ENCODE measurements at regions not wholly inside any gene's neighbourhood (a gene's known extent, or its start where the extent isn't known, plus 50 kb on each side); places are given as distances from the start of the nearest gene placed in this dataset.

- DNase-seq: no peak
Observed at GRCh38 chr14:101184104-101184455, 280.6 kb upstream of the RTL1 start.

GRCh38 chr14:101184572-101184971, 281.1 kb upstream of the RTL1 start:
- no peak for DNase-seq

- DNase-seq: no peak
Observed at GRCh38 chr14:101185073-101185835, 281.7 kb upstream of the RTL1 start.

- DNase-seq: no peak
Observed at GRCh38 chr14:101185946-101186345, 282.4 kb upstream of the RTL1 start.

- DNase-seq: no peak
Observed at GRCh38 chr14:101186544-101186943, 283.0 kb upstream of the RTL1 start.

- DNase-seq: no peak
Observed at GRCh38 chr14:101186992-101187815, 283.7 kb upstream of the RTL1 start.

GRCh38 chr14:101187816-101188570, 284.5 kb upstream of the RTL1 start:
- no peak for DNase-seq

GRCh38 chr14:101188571-101188915, 285.0 kb upstream of the RTL1 start:
- no peak for DNase-seq

- DNase-seq: no peak
Observed at GRCh38 chr14:101189266-101189665, 285.7 kb upstream of the RTL1 start.

- DNase-seq: no peak
Observed at GRCh38 chr14:101189962-101190560, 286.5 kb upstream of the RTL1 start.

- DNase-seq: no peak
Observed at GRCh38 chr14:101191101-101191720, 287.7 kb upstream of the RTL1 start.

- DNase-seq: no peak
Observed at GRCh38 chr14:101191721-101192660, 288.5 kb upstream of the RTL1 start.

- DNase-seq: no peak
Observed at GRCh38 chr14:101192661-101193000, 289.1 kb upstream of the RTL1 start.

- no peak for DNase-seq
Observed at GRCh38 chr14:101193106-101193844, 289.8 kb upstream of the RTL1 start.

- DNase-seq: no peak
Observed at GRCh38 chr14:101193845-101194372, 290.4 kb upstream of the RTL1 start.

- no peak for DNase-seq
Observed at GRCh38 chr14:101194373-101195308, 291.1 kb upstream of the RTL1 start.

GRCh38 chr14:101195309-101195901, 291.9 kb upstream of the RTL1 start:
- no peak for DNase-seq

GRCh38 chr14:101196051-101196712, 292.7 kb upstream of the RTL1 start:
- DNase-seq: no peak

Measured in hematopoietic multipotent progenitor cell treated with erythropoietin and hydrocortisone succinate and interleukin-3 and kit ligand, for 6 days (in vitro differentiated cells).